Neural progenitor cell (in vitro differentiated cells): ENCODE measurements at regions not wholly inside any gene's neighbourhood (a gene's known extent, or its start where the extent isn't known, plus 50 kb on each side); places are given as distances from the start of the nearest gene placed in this dataset.

Source experiments
- EZH2 ChIP-seq: fragments of 200-600 bp; sonication (generic); IDR thresholded peaks from 2 replicates; pipeline ENCODE4 v1.6.1; 2017; ENCODE audit warnings: antibody characterized with exemption, mild to moderate bottlenecking, moderate library complexity
- EZH2phosphoT487 ChIP-seq: fragments of 200-600 bp; sonication (generic); IDR thresholded peaks from 2 replicates; pipeline ENCODE4 v1.6.1; 2017; ENCODE audit warnings: antibody characterized with exemption
- TF ChIP-seq, protein P1 (sequence below): fragments of 200-600 bp; sonication (generic); IDR thresholded peaks from 2 replicates; pipeline ENCODE4 v1.5.1; 2017; ENCODE audit warnings: antibody characterized with exemption, mild to moderate bottlenecking

DNA sequence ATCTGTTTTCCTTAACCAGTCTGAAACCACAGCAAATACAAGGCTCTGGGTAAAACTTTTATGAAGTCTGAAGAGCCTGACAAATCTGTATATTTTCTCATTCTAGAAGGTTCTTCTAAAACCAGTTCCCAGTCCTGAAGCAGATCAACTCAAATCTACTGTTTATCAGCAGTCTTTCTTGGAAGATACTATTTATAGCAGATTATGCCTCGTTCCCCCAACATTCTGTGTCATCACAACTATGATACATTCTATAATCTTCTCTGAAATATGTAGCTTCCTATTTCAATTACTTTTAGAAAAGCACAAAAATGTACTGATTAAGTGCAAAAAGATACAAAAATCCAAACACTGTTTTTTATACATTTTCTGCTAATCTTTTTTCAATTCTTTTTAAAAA lies 67.5 kb downstream of the NIBAN1 start:
- TF ChIP-seq, protein P1, sequence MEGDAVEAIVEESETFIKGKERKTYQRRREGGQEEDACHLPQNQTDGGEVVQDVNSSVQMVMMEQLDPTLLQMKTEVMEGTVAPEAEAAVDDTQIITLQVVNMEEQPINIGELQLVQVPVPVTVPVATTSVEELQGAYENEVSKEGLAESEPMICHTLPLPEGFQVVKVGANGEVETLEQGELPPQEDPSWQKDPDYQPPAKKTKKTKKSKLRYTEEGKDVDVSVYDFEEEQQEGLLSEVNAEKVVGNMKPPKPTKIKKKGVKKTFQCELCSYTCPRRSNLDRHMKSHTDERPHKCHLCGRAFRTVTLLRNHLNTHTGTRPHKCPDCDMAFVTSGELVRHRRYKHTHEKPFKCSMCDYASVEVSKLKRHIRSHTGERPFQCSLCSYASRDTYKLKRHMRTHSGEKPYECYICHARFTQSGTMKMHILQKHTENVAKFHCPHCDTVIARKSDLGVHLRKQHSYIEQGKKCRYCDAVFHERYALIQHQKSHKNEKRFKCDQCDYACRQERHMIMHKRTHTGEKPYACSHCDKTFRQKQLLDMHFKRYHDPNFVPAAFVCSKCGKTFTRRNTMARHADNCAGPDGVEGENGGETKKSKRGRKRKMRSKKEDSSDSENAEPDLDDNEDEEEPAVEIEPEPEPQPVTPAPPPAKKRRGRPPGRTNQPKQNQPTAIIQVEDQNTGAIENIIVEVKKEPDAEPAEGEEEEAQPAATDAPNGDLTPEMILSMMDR = no peak
- TF ChIP-seq EZH2phosphoT487 = no peak
- no peak for TF ChIP-seq EZH2
